ENCODE measurements at regions not wholly inside any gene's neighbourhood (a gene's known extent, or its start where the extent isn't known, plus 50 kb on each side); places are given as distances from the start of the nearest gene placed in this dataset.
A peak's percentile ranks its signal among the peaks of the same experiment; 100 is the strongest.

- Histone ChIP-seq H3K4me3 (ENCODE audit: low read length in 3 of 3) (no peak overlapping the region), H3K4me1 (ENCODE audit: control insufficient read depth in 3 of 3, insufficient read depth in 3 of 3, low read length in 3 of 3) (peaks cover 0 to 18% (median 0%) of the 10 kb centered on the region in 3 donors), H3K27ac (ENCODE audit: low read depth, low read length) (no peak overlapping the region), H3K9ac (ENCODE audit: low read depth in 1 of 3, low read length in 3 of 3) (no peak overlapping the region), H3K36me3 (ENCODE audit: control insufficient read depth in 3 of 3, insufficient read depth in 3 of 3, low read length in 3 of 3) (no peaks in the 10 kb centered on the region), H3K9me3 (ENCODE audit: control insufficient read depth in 3 of 3, low read length in 3 of 3) (no peaks in the 10 kb centered on the region), H3K27me3 (ENCODE audit: control insufficient read depth in 3 of 3, insufficient read depth in 3 of 3, low read length in 3 of 3) (no peaks in the 10 kb centered on the region)
Measured at GRCh38 chr20:10990625-10991382, 317.0 kb upstream of the JAG1 start.

GRCh38 chr20:10992731-10993130 is 318.9 kb upstream of the JAG1 start:
- Histone ChIP-seq H3K4me1 (ENCODE audit: control insufficient read depth in 3 of 3, insufficient read depth in 3 of 3, low read length in 3 of 3) (peaks cover 0 to 12% (median 0%) of the 10 kb centered on the region in 3 donors), H3K27ac (ENCODE audit: low read depth, low read length) (no peak overlapping the region), H3K9me3 (ENCODE audit: control insufficient read depth in 3 of 3, low read length in 3 of 3) (no peaks in the 10 kb centered on the region)

DNA sequence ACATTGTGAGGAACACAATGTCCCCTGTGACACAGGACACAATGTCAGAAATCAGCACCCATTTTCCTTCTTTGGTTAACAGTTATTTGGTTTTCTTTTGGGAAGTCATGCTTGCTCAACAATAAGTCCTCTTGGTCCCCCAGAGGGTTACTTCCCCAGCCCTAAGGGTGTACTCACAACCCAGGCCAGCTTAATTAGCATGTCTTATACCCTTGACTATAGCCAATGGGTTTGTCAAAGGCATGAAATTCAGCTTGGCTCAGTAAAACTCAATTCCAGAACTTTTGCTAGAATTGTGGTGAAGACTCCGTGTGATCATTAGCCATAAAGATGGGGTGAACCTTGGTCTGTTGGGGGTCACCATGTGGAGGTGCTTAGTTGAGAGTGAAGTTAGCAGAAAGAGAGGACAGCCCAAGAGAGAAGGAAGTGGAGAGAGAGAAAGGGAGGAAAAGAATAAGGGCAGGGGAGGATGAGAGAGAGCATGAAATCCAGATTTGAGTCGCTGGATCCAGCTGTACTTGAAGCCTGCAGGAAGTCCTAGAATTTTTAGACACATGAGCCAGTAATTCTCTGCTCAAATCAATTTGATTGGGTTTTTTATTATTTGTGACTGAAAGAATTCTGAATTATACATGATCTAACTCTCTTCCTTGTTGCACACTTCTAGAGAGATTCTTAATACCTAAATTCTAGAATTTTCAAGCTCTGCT is 321.3 kb upstream of the JAG1 start:
- H3K9me3 ChIP-seq (ENCODE audit: control insufficient read depth in 3 of 3, low read length in 3 of 3) = no peaks in the 10 kb centered on the region

More at GRCh38 chr20:10992731-10993130, 318.9 kb upstream of the JAG1 start:
- no peaks in the 10 kb centered on the region for H3K27me3 ChIP-seq (ENCODE audit: control insufficient read depth in 3 of 3, insufficient read depth in 3 of 3, low read length in 3 of 3)
- H3K4me3 ChIP-seq (ENCODE audit: low read length in 3 of 3) = no peak overlapping the region
- H3K36me3 ChIP-seq (ENCODE audit: control insufficient read depth in 3 of 3, insufficient read depth in 3 of 3, low read length in 3 of 3) = no peaks in the 10 kb centered on the region
- no peak overlapping the region for H3K9ac ChIP-seq (ENCODE audit: low read depth in 1 of 3, low read length in 3 of 3)

DNA sequence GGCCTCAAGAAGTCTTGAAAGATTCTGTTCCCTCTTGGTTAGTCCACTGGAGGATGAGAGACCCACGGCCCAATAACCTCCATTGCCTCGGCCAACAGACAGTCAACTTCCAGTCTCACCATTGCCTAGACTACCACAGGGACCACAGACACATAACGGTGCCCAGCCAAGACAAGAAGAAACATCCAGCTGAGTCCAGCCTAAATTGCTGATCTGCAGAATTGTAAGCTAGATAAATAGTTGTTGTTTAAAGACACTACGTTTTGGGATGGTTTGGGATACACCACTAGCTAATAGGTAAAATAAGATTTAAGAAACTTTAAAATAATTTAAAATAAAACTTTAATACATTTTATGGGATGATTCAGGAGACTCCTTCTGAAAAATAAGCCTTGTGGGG is 324.7 kb upstream of the JAG1 start:
- no peak overlapping the region for H3K4me3 ChIP-seq (ENCODE audit: low read length in 3 of 3)
- H3K4me1 ChIP-seq (ENCODE audit: control insufficient read depth in 3 of 3, insufficient read depth in 3 of 3, low read length in 3 of 3) = peaks cover 5 to 11% (median 10%) of the 10 kb centered on the region in 3 donors
- H3K9ac ChIP-seq (ENCODE audit: low read depth in 1 of 3, low read length in 3 of 3) = no peak overlapping the region
- H3K27me3 ChIP-seq (ENCODE audit: control insufficient read depth in 3 of 3, insufficient read depth in 3 of 3, low read length in 3 of 3) = no peaks in the 10 kb centered on the region
- no peak overlapping the region for H3K27ac ChIP-seq (ENCODE audit: low read depth, low read length)
- no peaks in the 10 kb centered on the region for H3K36me3 ChIP-seq (ENCODE audit: control insufficient read depth in 3 of 3, insufficient read depth in 3 of 3, low read length in 3 of 3)
- H3K9me3 ChIP-seq (ENCODE audit: control insufficient read depth in 3 of 3, low read length in 3 of 3) = no peaks in the 10 kb centered on the region

More for the DNA sequence above, 321.3 kb upstream of the JAG1 start:
- Histone ChIP-seq H3K27ac (ENCODE audit: low read depth, low read length) (no peak overlapping the region), H3K4me1 (ENCODE audit: control insufficient read depth in 3 of 3, insufficient read depth in 3 of 3, low read length in 3 of 3) (peaks cover 0 to 7% (median 0%) of the 10 kb centered on the region in 3 donors), H3K36me3 (ENCODE audit: control insufficient read depth in 3 of 3, insufficient read depth in 3 of 3, low read length in 3 of 3) (no peaks in the 10 kb centered on the region), H3K4me3 (ENCODE audit: low read length in 3 of 3) (no peak overlapping the region), H3K9ac (ENCODE audit: low read depth in 1 of 3, low read length in 3 of 3) (no peak overlapping the region), H3K27me3 (ENCODE audit: control insufficient read depth in 3 of 3, insufficient read depth in 3 of 3, low read length in 3 of 3) (no peaks in the 10 kb centered on the region)

DNA sequence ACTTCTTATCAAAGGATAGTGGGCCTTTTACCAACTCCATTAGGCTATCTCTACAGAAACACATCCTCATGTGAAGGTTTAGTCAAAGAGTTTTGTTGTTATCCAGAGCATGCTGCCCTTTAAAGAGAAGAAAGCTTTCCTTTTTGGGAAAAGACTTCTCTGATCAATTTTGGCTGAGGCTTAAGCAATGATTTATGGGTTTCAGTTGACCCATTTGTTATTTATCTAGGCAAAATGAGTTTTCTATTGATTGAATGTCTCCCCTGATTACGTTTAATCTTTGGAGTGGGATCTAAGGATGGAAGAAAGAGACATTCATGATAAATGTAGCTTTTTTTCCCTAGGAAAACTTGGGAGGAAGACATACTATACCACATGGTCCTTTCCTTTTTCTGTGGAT is 326.6 kb upstream of the JAG1 start:
- no peak overlapping the region for H3K4me3 ChIP-seq (ENCODE audit: low read length in 3 of 3)
- no peaks in the 10 kb centered on the region for H3K9me3 ChIP-seq (ENCODE audit: control insufficient read depth in 3 of 3, low read length in 3 of 3)
- H3K9ac ChIP-seq (ENCODE audit: low read depth in 1 of 3, low read length in 3 of 3) = no peak overlapping the region
- peaks cover 5 to 11% (median 10%) of the 10 kb centered on the region in 3 donors for H3K4me1 ChIP-seq (ENCODE audit: control insufficient read depth in 3 of 3, insufficient read depth in 3 of 3, low read length in 3 of 3)
- H3K27me3 ChIP-seq (ENCODE audit: control insufficient read depth in 3 of 3, insufficient read depth in 3 of 3, low read length in 3 of 3) = no peaks in the 10 kb centered on the region
- H3K36me3 ChIP-seq (ENCODE audit: control insufficient read depth in 3 of 3, insufficient read depth in 3 of 3, low read length in 3 of 3) = no peaks in the 10 kb centered on the region
- no peak overlapping the region for H3K27ac ChIP-seq (ENCODE audit: low read depth, low read length)

GRCh38 chr20:11001302-11001701 is 327.5 kb upstream of the JAG1 start:
- Histone ChIP-seq H3K27ac (ENCODE audit: low read depth, low read length) (no peak overlapping the region), H3K4me3 (ENCODE audit: low read length in 3 of 3) (no peak overlapping the region), H3K9me3 (ENCODE audit: control insufficient read depth in 3 of 3, low read length in 3 of 3) (no peaks in the 10 kb centered on the region), H3K4me1 (ENCODE audit: control insufficient read depth in 3 of 3, insufficient read depth in 3 of 3, low read length in 3 of 3) (peaks cover 5 to 11% (median 10%) of the 10 kb centered on the region in 3 donors), H3K27me3 (ENCODE audit: control insufficient read depth in 3 of 3, insufficient read depth in 3 of 3, low read length in 3 of 3) (no peaks in the 10 kb centered on the region), H3K9ac (ENCODE audit: low read depth in 1 of 3, low read length in 3 of 3) (no peak overlapping the region), H3K36me3 (ENCODE audit: control insufficient read depth in 3 of 3, insufficient read depth in 3 of 3, low read length in 3 of 3) (no peaks in the 10 kb centered on the region)

DNA sequence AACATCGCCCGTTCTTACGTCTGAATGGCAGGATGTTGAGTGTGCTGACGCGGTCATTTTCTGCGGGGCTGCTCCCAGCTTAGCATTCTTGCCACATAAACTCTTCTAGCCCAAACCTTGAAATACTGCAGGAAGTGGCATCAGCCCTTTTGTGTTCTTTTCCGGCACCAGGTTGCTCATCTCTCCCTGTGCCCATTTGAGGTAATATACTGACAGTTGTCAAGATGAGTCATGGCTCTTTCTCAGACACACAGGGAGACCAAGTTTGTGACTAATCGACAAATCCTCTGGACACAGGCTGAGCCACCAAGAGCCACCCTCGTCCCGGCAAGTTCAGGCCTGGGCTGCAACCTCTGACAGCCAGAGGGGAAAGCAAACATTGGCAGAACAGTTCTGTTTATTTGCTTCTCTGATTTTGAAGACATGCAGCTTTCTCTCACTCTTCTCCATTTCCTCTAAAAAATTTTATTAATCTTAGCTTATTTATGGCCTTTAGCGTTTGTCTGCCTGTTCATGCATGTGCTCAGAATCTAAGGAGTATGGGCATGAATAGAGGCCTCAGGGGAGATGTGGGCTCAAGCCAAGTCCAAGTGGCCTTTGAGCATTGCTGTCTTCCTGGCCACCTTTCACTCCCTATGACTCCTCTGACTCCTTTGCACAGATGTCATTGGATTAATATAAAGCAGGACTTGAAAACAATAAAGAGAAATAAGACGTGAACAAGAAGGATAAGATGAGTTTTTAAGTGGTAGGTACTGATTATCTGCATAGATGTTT is 328.2 kb upstream of the JAG1 start:
- peaks cover 5 to 11% (median 10%) of the 10 kb centered on the region in 3 donors for H3K4me1 ChIP-seq (ENCODE audit: control insufficient read depth in 3 of 3, insufficient read depth in 3 of 3, low read length in 3 of 3)
- no peaks in the 10 kb centered on the region for H3K36me3 ChIP-seq (ENCODE audit: control insufficient read depth in 3 of 3, insufficient read depth in 3 of 3, low read length in 3 of 3)
- H3K27ac ChIP-seq (ENCODE audit: low read depth, low read length) = peak overlapping the region; percentile 40
- H3K9me3 ChIP-seq (ENCODE audit: control insufficient read depth in 3 of 3, low read length in 3 of 3) = peaks cover 0 to 3% (median 0%) of the 10 kb centered on the region in 3 donors
- no peaks in the 10 kb centered on the region for H3K27me3 ChIP-seq (ENCODE audit: control insufficient read depth in 3 of 3, insufficient read depth in 3 of 3, low read length in 3 of 3)
- H3K4me3 ChIP-seq (ENCODE audit: low read length in 3 of 3) = no peak overlapping the region
- H3K9ac ChIP-seq (ENCODE audit: low read depth in 1 of 3, low read length in 3 of 3) = no peak overlapping the region

- H3K4me1 ChIP-seq (ENCODE audit: control insufficient read depth in 3 of 3, insufficient read depth in 3 of 3, low read length in 3 of 3) = peaks cover 5 to 11% (median 10%) of the 10 kb centered on the region in 3 donors
- H3K27ac ChIP-seq (ENCODE audit: low read depth, low read length) = no peak overlapping the region
- no peaks in the 10 kb centered on the region for H3K36me3 ChIP-seq (ENCODE audit: control insufficient read depth in 3 of 3, insufficient read depth in 3 of 3, low read length in 3 of 3)
- H3K9ac ChIP-seq (ENCODE audit: low read depth in 1 of 3, low read length in 3 of 3) = no peak overlapping the region
- H3K9me3 ChIP-seq (ENCODE audit: control insufficient read depth in 3 of 3, low read length in 3 of 3) = peaks cover 0 to 3% (median 0%) of the 10 kb centered on the region in 3 donors
- H3K27me3 ChIP-seq (ENCODE audit: control insufficient read depth in 3 of 3, insufficient read depth in 3 of 3, low read length in 3 of 3) = no peaks in the 10 kb centered on the region
- no peak overlapping the region for H3K4me3 ChIP-seq (ENCODE audit: low read length in 3 of 3)
Measured at GRCh38 chr20:11003341-11003740, 329.5 kb upstream of the JAG1 start.

DNA sequence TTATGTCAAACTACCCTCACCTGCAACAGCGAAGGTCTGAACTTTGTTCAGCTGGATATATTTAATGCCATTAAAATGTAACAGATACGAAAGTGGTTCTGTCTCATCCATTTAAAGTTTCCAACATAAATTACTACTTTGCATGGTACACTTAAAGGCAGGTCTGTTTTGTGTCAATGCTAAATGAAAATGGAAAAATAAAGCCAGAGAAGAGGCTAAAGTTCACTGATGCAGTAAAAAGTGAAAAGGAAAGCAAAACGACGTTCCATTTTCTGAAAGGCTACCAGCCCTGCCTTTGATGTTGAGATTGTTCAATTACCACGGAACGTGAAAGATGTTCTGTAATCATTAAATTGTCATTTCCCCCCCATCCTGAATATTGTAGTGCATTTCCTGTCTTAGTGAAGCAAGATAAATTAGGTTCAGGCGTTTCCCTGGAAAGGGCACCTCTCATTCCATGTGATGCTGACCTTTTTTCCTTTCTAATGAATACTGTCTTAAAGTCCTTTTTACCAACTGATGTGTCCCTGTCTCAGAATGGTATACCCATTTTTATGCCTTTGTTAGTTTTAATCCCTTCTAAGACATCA is 334.7 kb upstream of the JAG1 start:
- Histone ChIP-seq H3K9ac (ENCODE audit: low read depth in 1 of 3, low read length in 3 of 3) (no peak overlapping the region), H3K4me1 (ENCODE audit: control insufficient read depth in 3 of 3, insufficient read depth in 3 of 3, low read length in 3 of 3) (peaks cover 0 to 11% (median 3%) of the 10 kb centered on the region in 3 donors), H3K4me3 (ENCODE audit: low read length in 3 of 3) (no peak overlapping the region), H3K36me3 (ENCODE audit: control insufficient read depth in 3 of 3, insufficient read depth in 3 of 3, low read length in 3 of 3) (no peaks in the 10 kb centered on the region), H3K9me3 (ENCODE audit: control insufficient read depth in 3 of 3, low read length in 3 of 3) (peaks cover 0 to 3% (median 0%) of the 10 kb centered on the region in 3 donors), H3K27me3 (ENCODE audit: control insufficient read depth in 3 of 3, insufficient read depth in 3 of 3, low read length in 3 of 3) (no peaks in the 10 kb centered on the region), H3K27ac (ENCODE audit: low read depth, low read length) (no peak overlapping the region)

Data from skeletal muscle tissue (tissue), 3 donors.